ENCODE measurements at regions not wholly inside any gene's neighbourhood (a gene's known extent, or its start where the extent isn't known, plus 50 kb on each side); places are given as distances from the start of the nearest gene placed in this dataset.
A peak's percentile ranks its signal among the peaks of the same experiment; 100 is the strongest.

- Histone ChIP-seq H3K36me3 (ENCODE audit: low read depth) (no peaks in the 10 kb centered on the region), H3K4me1 (ENCODE audit: low read depth) (peaks cover 9% of the 10 kb centered on the region), H3K4me3 (no peak overlapping the region), H3K9me3 (no peaks in the 10 kb centered on the region)
- DNase-seq (peak in 2 of 3 donors; percentile 10 to 41), ATAC-seq (no peak)
- intact Hi-C loops (cut with DNase I, micrococcal nuclease) = no loop called here
- TF ChIP-seq, protein P1, sequence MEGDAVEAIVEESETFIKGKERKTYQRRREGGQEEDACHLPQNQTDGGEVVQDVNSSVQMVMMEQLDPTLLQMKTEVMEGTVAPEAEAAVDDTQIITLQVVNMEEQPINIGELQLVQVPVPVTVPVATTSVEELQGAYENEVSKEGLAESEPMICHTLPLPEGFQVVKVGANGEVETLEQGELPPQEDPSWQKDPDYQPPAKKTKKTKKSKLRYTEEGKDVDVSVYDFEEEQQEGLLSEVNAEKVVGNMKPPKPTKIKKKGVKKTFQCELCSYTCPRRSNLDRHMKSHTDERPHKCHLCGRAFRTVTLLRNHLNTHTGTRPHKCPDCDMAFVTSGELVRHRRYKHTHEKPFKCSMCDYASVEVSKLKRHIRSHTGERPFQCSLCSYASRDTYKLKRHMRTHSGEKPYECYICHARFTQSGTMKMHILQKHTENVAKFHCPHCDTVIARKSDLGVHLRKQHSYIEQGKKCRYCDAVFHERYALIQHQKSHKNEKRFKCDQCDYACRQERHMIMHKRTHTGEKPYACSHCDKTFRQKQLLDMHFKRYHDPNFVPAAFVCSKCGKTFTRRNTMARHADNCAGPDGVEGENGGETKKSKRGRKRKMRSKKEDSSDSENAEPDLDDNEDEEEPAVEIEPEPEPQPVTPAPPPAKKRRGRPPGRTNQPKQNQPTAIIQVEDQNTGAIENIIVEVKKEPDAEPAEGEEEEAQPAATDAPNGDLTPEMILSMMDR (IDR thresholded peaks at IDR 0.05) = no peak
Observed at GRCh38 chr15:29569533-29570092, 252.7 kb downstream of the TJP1 start.

DNA sequence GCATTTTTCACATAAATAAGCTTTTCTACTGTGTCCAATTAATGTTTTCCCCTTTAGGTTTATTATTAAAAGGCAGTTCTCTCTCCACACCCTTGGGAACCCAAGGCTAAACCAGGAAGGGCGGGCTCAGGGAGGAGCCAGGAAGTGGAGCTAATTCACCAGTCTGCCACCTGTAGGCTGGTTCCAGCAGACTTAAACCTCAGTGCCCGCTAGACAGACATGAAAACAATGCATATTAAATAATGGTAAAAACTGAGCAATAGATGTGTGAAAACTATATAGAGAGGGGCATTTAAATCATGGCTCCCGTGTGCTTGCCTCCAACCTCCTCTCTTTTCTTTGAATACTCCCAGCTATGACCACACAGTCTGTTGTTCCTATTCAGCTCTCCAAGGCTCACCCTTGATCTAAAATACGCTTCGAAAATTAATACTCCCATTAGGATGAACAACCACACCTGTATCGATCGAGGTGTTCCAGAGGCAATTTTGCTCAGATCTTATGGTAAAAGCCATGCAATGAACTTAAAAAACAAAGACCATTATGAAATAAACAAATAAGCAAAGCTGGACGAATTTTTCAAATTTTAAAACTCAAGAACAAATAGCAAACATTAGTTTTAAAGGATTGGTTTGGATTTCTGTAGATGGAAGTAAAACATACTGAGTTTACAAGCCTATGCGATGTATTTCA is 253.3 kb downstream of the TJP1 start:
- H3K36me3 ChIP-seq (ENCODE audit: low read depth) = no peaks in the 10 kb centered on the region
- TF ChIP-seq, protein P1 (IDR thresholded peaks at IDR 0.05) = no peak
- peaks cover 9% of the 10 kb centered on the region for H3K4me1 ChIP-seq (ENCODE audit: low read depth)
- H3K9me3 ChIP-seq = no peaks in the 10 kb centered on the region
- H3K4me3 ChIP-seq = no peak overlapping the region
- intact Hi-C loops (cut with DNase I, micrococcal nuclease) = no loop called here
- peak; percentile 66 to 82 (median 76) for DNase-seq
- ATAC-seq = peak; percentile 85

- ATAC-seq (no peak), DNase-seq (no peak)
- TF ChIP-seq, protein P1 (IDR thresholded peaks at IDR 0.05) = no peak
- intact Hi-C loops (cut with DNase I, micrococcal nuclease) = no loop called here
- no peaks in the 10 kb centered on the region for H3K9me3 ChIP-seq
- H3K36me3 ChIP-seq (ENCODE audit: low read depth) = no peaks in the 10 kb centered on the region
- no peak overlapping the region for H3K4me3 ChIP-seq
- H3K4me1 ChIP-seq (ENCODE audit: low read depth) = peaks cover 5% of the 10 kb centered on the region
Observed at GRCh38 chr15:29567336-29567735, 254.9 kb downstream of the TJP1 start.

- intact Hi-C loops (cut with DNase I, micrococcal nuclease) = no loop called here
- H3K36me3 ChIP-seq (ENCODE audit: low read depth) = no peaks in the 10 kb centered on the region
Observed at GRCh38 chr15:29566914-29567313, 255.4 kb downstream of the TJP1 start.

DNA sequence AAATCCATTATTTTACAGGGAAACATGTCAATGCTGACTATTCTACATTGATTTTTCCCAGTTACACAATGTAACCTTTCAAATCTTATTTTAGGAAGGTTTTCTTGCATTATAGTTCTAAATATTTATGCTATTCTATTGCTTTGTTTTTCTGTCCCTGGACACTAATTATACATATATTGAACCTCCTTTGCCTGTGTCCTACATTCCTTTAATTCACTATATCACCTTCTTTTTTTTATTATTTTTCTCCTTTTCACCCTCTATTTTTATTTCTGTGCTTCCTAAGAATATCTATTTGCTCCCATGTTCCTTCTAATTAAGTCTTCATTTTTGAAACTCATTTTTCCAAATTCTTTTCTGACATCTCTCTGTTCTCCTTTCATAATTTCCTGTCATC is 259.2 kb downstream of the TJP1 start:
- DNase-seq = no peak
- Histone ChIP-seq H3K4me1 (ENCODE audit: low read depth) (no peaks in the 10 kb centered on the region), H3K36me3 (ENCODE audit: low read depth) (no peaks in the 10 kb centered on the region), H3K9me3 (no peaks in the 10 kb centered on the region), H3K4me3 (no peak overlapping the region)
- no peak for ATAC-seq
- TF ChIP-seq, protein P1 (IDR thresholded peaks at IDR 0.05) = no peak
- intact Hi-C loops (cut with DNase I, micrococcal nuclease) = no loop called here

More at GRCh38 chr15:29566914-29567313, 255.4 kb downstream of the TJP1 start:
- H3K4me3 ChIP-seq = no peak overlapping the region
- ATAC-seq = no peak
- no peak for DNase-seq
- TF ChIP-seq, protein P1 (IDR thresholded peaks at IDR 0.05) = no peak
- no peaks in the 10 kb centered on the region for H3K9me3 ChIP-seq
- H3K4me1 ChIP-seq (ENCODE audit: low read depth) = peaks cover under 1% of the 10 kb centered on the region
